NCI-H1417 (cell line): ENCODE measurements at regions not wholly inside any gene's neighbourhood (a gene's known extent, or its start where the extent isn't known, plus 50 kb on each side); places are given as distances from the start of the nearest gene placed in this dataset.
A peak's percentile ranks its signal among the peaks of the same experiment; 100 is the strongest.
"Not testable (repeated sequence)": the region's sequence is repeated elsewhere in the genome, so short reads cannot be mapped to it uniquely, and the experiment has no call there.

ENCODE experiments used
- DNase-seq, 3 experiments: peaks; one replicate each; lab custom pipeline; 2025; lab: John Stamatoyannopoulos, UW

- no peak for DNase-seq
These were observed 66.2 kb downstream of the SC5D start for GRCh38 chr11:121358760-121359159.

GRCh38 chr11:121359591-121359990, 67.0 kb downstream of the SC5D start:
- DNase-seq = no peak

GRCh38 chr11:121362955-121363354, 70.4 kb downstream of the SC5D start:
- DNase-seq = not testable (repeated sequence)

- DNase-seq = no peak
These were observed 72.7 kb downstream of the SC5D start for GRCh38 chr11:121365304-121365703.

GRCh38 chr11:121366038-121366437, 73.5 kb downstream of the SC5D start:
- DNase-seq = no peak

GRCh38 chr11:121367001-121367843, 74.7 kb downstream of the SC5D start:
- peak; percentile 7 to 93 (median 49) for DNase-seq

- DNase-seq = peak in 2 of 3 experiments; percentile 18 to 28
These were observed 75.3 kb downstream of the SC5D start for GRCh38 chr11:121367844-121368225.

- DNase-seq = peak in 1 of 3 experiments; percentile 32
These were observed 76.0 kb downstream of the SC5D start for GRCh38 chr11:121368364-121369240.

GRCh38 chr11:121369366-121369765, 76.8 kb downstream of the SC5D start:
- no peak for DNase-seq

- peak in 2 of 3 experiments; percentile 23 to 67 for DNase-seq
These were observed 79.5 kb downstream of the SC5D start for GRCh38 chr11:121372028-121372427.

GRCh38 chr11:121372671-121373429, 79.3 kb upstream of the SORL1 start:
- no peak for DNase-seq

- no peak for DNase-seq
These were observed 77.7 kb upstream of the SORL1 start for GRCh38 chr11:121374286-121374985.

- no peak for DNase-seq
These were observed 76.0 kb upstream of the SORL1 start for GRCh38 chr11:121376130-121376529.

GRCh38 chr11:121379145-121379810, 72.8 kb upstream of the SORL1 start:
- not testable (repeated sequence) for DNase-seq

- DNase-seq = no peak
These were observed 68.4 kb upstream of the SORL1 start for GRCh38 chr11:121383716-121384115.

GRCh38 chr11:121385688-121386087, 66.4 kb upstream of the SORL1 start:
- no peak for DNase-seq
